ENCODE measurements at regions not wholly inside any gene's neighbourhood (a gene's known extent, or its start where the extent isn't known, plus 50 kb on each side); places are given as distances from the start of the nearest gene placed in this dataset.

- H3K4me3 ChIP-seq (ENCODE audit: low read depth, low read length), result no peak overlapping the region
- TF ChIP-seq CTCF (IDR thresholded peaks at IDR 0.05; ENCODE audit: low read depth, low read length), result no peak
- H3K9me3 ChIP-seq (ENCODE audit: severe bottlenecking), result no peaks in the 10 kb centered on the region
- H3K27ac ChIP-seq, result no peak overlapping the region
- peak; percentile 15 for DNase-seq
- H3K27me3 ChIP-seq (ENCODE audit: insufficient read depth, low read depth, severe bottlenecking), result no peaks in the 10 kb centered on the region
- H3K36me3 ChIP-seq, result no peaks in the 10 kb centered on the region
These were observed 268.7 kb upstream of the DKK2 start for GRCh38 chr4:107304699-107305286.

- DNase-seq, result no peak
- no peaks in the 10 kb centered on the region for H3K27me3 ChIP-seq (ENCODE audit: insufficient read depth, low read depth, severe bottlenecking)
- H3K36me3 ChIP-seq, result no peaks in the 10 kb centered on the region
- TF ChIP-seq CTCF (IDR thresholded peaks at IDR 0.05; ENCODE audit: low read depth, low read length), result no peak
- no peak overlapping the region for H3K27ac ChIP-seq
- no peaks in the 10 kb centered on the region for H3K9me3 ChIP-seq (ENCODE audit: severe bottlenecking)
- no peak overlapping the region for H3K4me3 ChIP-seq (ENCODE audit: low read depth, low read length)
These were observed 263.5 kb upstream of the DKK2 start for GRCh38 chr4:107299646-107300045.

- Histone ChIP-seq H3K4me3 (ENCODE audit: low read depth, low read length) (no peak overlapping the region), H3K9me3 (ENCODE audit: severe bottlenecking) (no peaks in the 10 kb centered on the region), H3K36me3 (no peaks in the 10 kb centered on the region), H3K27ac (no peak overlapping the region), H3K27me3 (ENCODE audit: insufficient read depth, low read depth, severe bottlenecking) (peaks cover 10% of the 10 kb centered on the region)
- no peak for DNase-seq
- no peak for TF ChIP-seq CTCF (IDR thresholded peaks at IDR 0.05; ENCODE audit: low read depth, low read length)
These were observed 256.9 kb upstream of the DKK2 start for GRCh38 chr4:107292979-107293378.

- H3K4me3 ChIP-seq (ENCODE audit: low read depth, low read length), result no peak overlapping the region
- no peak for DNase-seq
- H3K9me3 ChIP-seq (ENCODE audit: severe bottlenecking), result no peaks in the 10 kb centered on the region
- H3K27ac ChIP-seq, result no peak overlapping the region
- no peaks in the 10 kb centered on the region for H3K36me3 ChIP-seq
- no peaks in the 10 kb centered on the region for H3K27me3 ChIP-seq (ENCODE audit: insufficient read depth, low read depth, severe bottlenecking)
- no peak for TF ChIP-seq CTCF (IDR thresholded peaks at IDR 0.05; ENCODE audit: low read depth, low read length)
These were observed 247.8 kb upstream of the DKK2 start for GRCh38 chr4:107283587-107284559.

- no peaks in the 10 kb centered on the region for H3K27me3 ChIP-seq (ENCODE audit: insufficient read depth, low read depth, severe bottlenecking)
- no peaks in the 10 kb centered on the region for H3K9me3 ChIP-seq (ENCODE audit: severe bottlenecking)
- H3K4me3 ChIP-seq (ENCODE audit: low read depth, low read length), result no peak overlapping the region
- H3K27ac ChIP-seq, result no peak overlapping the region
- no peak for DNase-seq
- H3K36me3 ChIP-seq, result no peaks in the 10 kb centered on the region
- no peak for TF ChIP-seq CTCF (IDR thresholded peaks at IDR 0.05; ENCODE audit: low read depth, low read length)
These were observed 243.6 kb upstream of the DKK2 start for GRCh38 chr4:107279733-107280132.
